ENCODE measurements at regions not wholly inside any gene's neighbourhood (a gene's known extent, or its start where the extent isn't known, plus 50 kb on each side); places are given as distances from the start of the nearest gene placed in this dataset.

GRCh38 chr6:145147981-145148749, 587.2 kb downstream of the EPM2A start:
- CTCF ChIA-PET = no interaction called here
- Histone ChIP-seq H3K27ac (ENCODE audit: low read depth, low read length) (no peak overlapping the region), H3K9me3 (ENCODE audit: control insufficient read depth, insufficient read depth, low read length) (no peaks in the 10 kb centered on the region), H3K4me3 (ENCODE audit: low read depth, low read length) (no peak overlapping the region), H3K27me3 (ENCODE audit: control insufficient read depth, insufficient read depth, low read length) (no peaks in the 10 kb centered on the region)
- POLR2A ChIA-PET = interaction anchor here (0.8 kb wide), 1 partner anchor 235 kb away, joined by 3 read pairs; no protein-coding TSS in a partner anchor
- TF ChIP-seq CTCF (IDR thresholded peaks at IDR 0.05; ENCODE audit: low read depth, low read length) = no peak
- DNase-seq (ENCODE audit: low read depth, low spot score) = no peak

- ChIA-PET CTCF (no interaction called here), POLR2A (interaction anchor here (0.8 kb wide), 1 partner anchor 236 kb away, joined by 3 read pairs; no protein-coding TSS in a partner anchor)
- Histone ChIP-seq H3K9me3 (ENCODE audit: control insufficient read depth, insufficient read depth, low read length) (no peaks in the 10 kb centered on the region), H3K4me3 (ENCODE audit: low read depth, low read length) (no peak overlapping the region), H3K27ac (ENCODE audit: low read depth, low read length) (no peak overlapping the region), H3K27me3 (ENCODE audit: control insufficient read depth, insufficient read depth, low read length) (no peaks in the 10 kb centered on the region)
- DNase-seq (ENCODE audit: low read depth, low spot score) = no peak
- TF ChIP-seq CTCF (IDR thresholded peaks at IDR 0.05; ENCODE audit: low read depth, low read length) = no peak
These were observed 586.5 kb downstream of the EPM2A start for GRCh38 chr6:145148776-145149175.

- ChIA-PET CTCF (no interaction called here), POLR2A (no interaction called here)
- no peaks in the 10 kb centered on the region for H3K27me3 ChIP-seq (ENCODE audit: control insufficient read depth, insufficient read depth, low read length)
- H3K4me3 ChIP-seq (ENCODE audit: low read depth, low read length) = no peak overlapping the region
- TF ChIP-seq CTCF (IDR thresholded peaks at IDR 0.05; ENCODE audit: low read depth, low read length) = no peak
- no peaks in the 10 kb centered on the region for H3K9me3 ChIP-seq (ENCODE audit: control insufficient read depth, insufficient read depth, low read length)
- DNase-seq (ENCODE audit: low read depth, low spot score) = no peak
- H3K27ac ChIP-seq (ENCODE audit: low read depth, low read length) = no peak overlapping the region
These were observed 583.7 kb downstream of the EPM2A start for GRCh38 chr6:145151624-145152023.

- CTCF ChIA-PET = no interaction called here
- POLR2A ChIA-PET = no interaction called here
These were observed 581.8 kb downstream of the EPM2A start for GRCh38 chr6:145153495-145153894.

More at GRCh38 chr6:145153495-145153894, 581.8 kb downstream of the EPM2A start:
- Histone ChIP-seq H3K9me3 (ENCODE audit: control insufficient read depth, insufficient read depth, low read length) (no peaks in the 10 kb centered on the region), H3K27ac (ENCODE audit: low read depth, low read length) (no peak overlapping the region), H3K27me3 (ENCODE audit: control insufficient read depth, insufficient read depth, low read length) (no peaks in the 10 kb centered on the region), H3K4me3 (ENCODE audit: low read depth, low read length) (no peak overlapping the region)
- no peak for DNase-seq (ENCODE audit: low read depth, low spot score)
- TF ChIP-seq CTCF (IDR thresholded peaks at IDR 0.05; ENCODE audit: low read depth, low read length) = no peak

Data from AG04450 (cell line).